Epithelial cell of esophagus (primary cell): ENCODE measurements at regions not wholly inside any gene's neighbourhood (a gene's known extent, or its start where the extent isn't known, plus 50 kb on each side); places are given as distances from the start of the nearest gene placed in this dataset.
A peak's percentile ranks its signal among the peaks of the same experiment; 100 is the strongest.
"Not testable (repeated sequence)": the region's sequence is repeated elsewhere in the genome, so short reads cannot be mapped to it uniquely, and the experiment has no call there.

Source experiments
- DNase-seq: peaks from one replicate; pipeline ENCODE4 v3.0.0; 2010; ENCODE audit warnings: low read depth
- H3K4me3 ChIP-seq: 2 replicates; pipeline ENCODE4 v1.5.1; 2011; ENCODE audit warnings: mild to moderate bottlenecking, low read length, control low read depth
- CTCF ChIP-seq: IDR thresholded peaks from 2 replicates; pipeline ENCODE4 v1.5.1; 2011; ENCODE audit warnings: low read depth, mild to moderate bottlenecking, low read length, control low read depth, inconsistent platforms; ENCODE audit not compliant: insufficient read depth; ENCODE audit errors: missing control alignments

DNA sequence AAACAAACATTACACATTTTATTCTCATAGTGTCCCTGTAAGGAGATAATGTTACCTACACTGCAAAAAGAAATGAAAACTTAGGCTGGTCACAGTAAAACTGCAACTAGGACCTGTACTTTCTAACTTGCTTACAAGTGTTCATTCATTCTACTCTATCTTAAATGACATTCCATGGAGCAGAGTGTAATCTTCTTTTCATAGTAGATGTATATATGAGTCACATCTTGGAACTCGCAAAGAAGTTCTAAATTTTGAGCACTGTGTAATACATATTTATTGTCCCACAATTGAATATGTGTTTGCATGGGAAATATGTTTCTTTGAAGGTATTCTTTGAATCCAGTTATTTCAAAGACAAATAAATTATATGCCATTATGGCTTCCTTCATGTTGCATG is 1258.5 kb upstream of the ADGRL2 start:
- peak; percentile 26 for DNase-seq

DNA sequence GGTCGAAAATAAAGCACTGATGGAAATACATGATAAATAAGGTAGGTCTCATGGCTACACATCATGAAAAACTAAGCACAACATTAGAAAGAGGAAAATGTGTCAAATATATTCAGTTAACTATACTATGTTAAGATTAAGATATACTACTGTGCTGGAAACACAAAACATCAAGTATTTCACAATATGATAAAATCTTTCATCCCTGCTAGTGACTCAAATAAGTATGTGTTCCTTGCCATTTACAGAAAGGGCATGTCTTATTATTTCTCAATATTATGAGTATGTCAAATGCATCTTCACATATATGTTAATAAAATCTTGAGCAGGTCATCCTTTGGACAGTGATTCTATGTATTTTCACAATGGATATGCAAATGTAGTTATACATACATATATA is 1260.1 kb upstream of the ADGRL2 start:
- H3K4me3 ChIP-seq = no peak overlapping the region
- peak; percentile 43 for DNase-seq
- no peak for TF ChIP-seq CTCF

More for the DNA sequence above, 1258.5 kb upstream of the ADGRL2 start:
- no peak overlapping the region for H3K4me3 ChIP-seq
- no peak for TF ChIP-seq CTCF

- no peak overlapping the region for H3K4me3 ChIP-seq
- no peak for DNase-seq
- no peak for TF ChIP-seq CTCF
These were observed 1260.6 kb upstream of the ADGRL2 start for GRCh38 chr1:80540149-80540548.

GRCh38 chr1:80539298-80539697 is 1261.4 kb upstream of the ADGRL2 start:
- H3K4me3 ChIP-seq, DNase-seq: not testable (repeated sequence)

GRCh38 chr1:80536461-80536860 is 1264.3 kb upstream of the ADGRL2 start:
- no peak overlapping the region for H3K4me3 ChIP-seq
- no peak for TF ChIP-seq CTCF
- no peak for DNase-seq

DNA sequence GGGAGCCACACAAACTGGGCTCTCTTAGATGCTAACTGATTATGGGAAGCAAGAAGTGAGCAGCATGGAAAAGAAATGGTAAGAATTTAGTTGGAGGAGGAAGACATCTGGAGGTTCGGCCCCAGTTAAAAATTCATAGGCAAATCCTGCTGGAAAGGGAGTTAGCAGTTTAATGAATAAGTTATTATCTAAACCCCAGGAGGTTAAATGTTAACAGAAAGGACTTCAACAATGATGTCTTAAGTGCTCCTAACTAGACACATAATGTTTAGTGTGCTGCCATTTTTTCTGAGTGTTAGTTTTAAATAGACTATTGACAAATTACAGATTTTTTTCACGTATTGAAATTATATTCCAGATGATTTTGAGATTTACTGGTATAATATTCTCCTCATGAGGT is 1265.3 kb upstream of the ADGRL2 start:
- no peak overlapping the region for H3K4me3 ChIP-seq
- DNase-seq = no peak

GRCh38 chr1:80534606-80535360 is 1266.0 kb upstream of the ADGRL2 start:
- no peak for TF ChIP-seq CTCF
- peak; percentile 44 for DNase-seq

More for the DNA sequence above, 1265.3 kb upstream of the ADGRL2 start:
- no peak for TF ChIP-seq CTCF

More at GRCh38 chr1:80534606-80535360, 1266.0 kb upstream of the ADGRL2 start:
- no peak overlapping the region for H3K4me3 ChIP-seq
